BJ (cell line): ENCODE measurements at regions not wholly inside any gene's neighbourhood (a gene's known extent, or its start where the extent isn't known, plus 50 kb on each side); places are given as distances from the start of the nearest gene placed in this dataset.
"Not testable (repeated sequence)": the region's sequence is repeated elsewhere in the genome, so short reads cannot be mapped to it uniquely, and the experiment has no call there.

ENCODE experiments used
- CTCF ChIA-PET: fragments of 350-600 bp; formaldehyde crosslinking; extraction: SDS; loops from one replicate; lab custom pipeline; 2021; ENCODE audit warnings: antibody characterized with exemption, inconsistent platforms; lab: Yijun Ruan, JAX
- POLR2A ChIA-PET: fragments of 300-600 bp; sonication (Branson Sonifier 250); formaldehyde crosslinking; extraction: SDS; loops from one replicate; lab custom pipeline; 2021; ENCODE audit warnings: antibody characterized with exemption; lab: Charles Lee
- DNase-seq: peaks from one replicate; pipeline ENCODE4 v3.0.0-alpha.2; 2011; ENCODE audit warnings: low read depth
- H3K27me3 ChIP-seq: 2 replicates; pipeline ENCODE4 v1.6.0; 2011; ENCODE audit warnings: low read length; ENCODE audit not compliant: control insufficient read depth, insufficient read depth
- H3K36me3 ChIP-seq: 2 replicates; pipeline ENCODE4 v1.5.1; 2011; ENCODE audit warnings: low read length; ENCODE audit not compliant: control insufficient read depth, insufficient read depth
- H3K4me3 ChIP-seq: 2 replicates; pipeline ENCODE4 v1.5.1; 2011; ENCODE audit warnings: low read depth, mild to moderate bottlenecking, control low read depth, low read length
- TF ChIP-seq, protein P1 (sequence below): IDR thresholded peaks from 2 replicates; pipeline ENCODE4 v1.5.1; 2011; ENCODE audit warnings: low read depth, mild to moderate bottlenecking, control low read depth, inconsistent platforms, low read length, moderate library complexity; ENCODE audit not compliant: insufficient read depth

DNA sequence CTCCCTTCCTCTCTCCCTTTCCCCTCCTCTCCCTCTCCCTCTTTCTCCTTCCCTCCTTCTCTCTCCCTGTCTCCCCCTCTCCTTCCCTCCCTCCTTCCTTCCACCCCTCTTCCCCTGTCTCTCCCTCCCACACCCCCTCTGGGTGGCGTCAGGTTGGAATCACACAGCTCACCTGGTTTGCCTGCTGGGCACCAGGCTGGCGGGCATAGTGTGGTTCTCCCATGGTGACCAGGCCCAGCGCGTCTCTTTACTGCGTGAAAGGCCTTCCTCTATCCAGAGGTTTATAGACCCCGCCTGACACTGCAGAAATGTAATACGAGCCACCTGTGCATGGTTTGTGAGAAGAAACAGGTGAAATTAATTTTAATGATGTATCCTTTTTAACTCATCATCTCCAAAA is 76.2 kb downstream of the MRPL36 start:
- Histone ChIP-seq H3K27me3 (no peaks in the 10 kb centered on the region), H3K36me3 (no peaks in the 10 kb centered on the region), H3K4me3 (no peak overlapping the region)
- no peak for DNase-seq
- TF ChIP-seq, protein P1, sequence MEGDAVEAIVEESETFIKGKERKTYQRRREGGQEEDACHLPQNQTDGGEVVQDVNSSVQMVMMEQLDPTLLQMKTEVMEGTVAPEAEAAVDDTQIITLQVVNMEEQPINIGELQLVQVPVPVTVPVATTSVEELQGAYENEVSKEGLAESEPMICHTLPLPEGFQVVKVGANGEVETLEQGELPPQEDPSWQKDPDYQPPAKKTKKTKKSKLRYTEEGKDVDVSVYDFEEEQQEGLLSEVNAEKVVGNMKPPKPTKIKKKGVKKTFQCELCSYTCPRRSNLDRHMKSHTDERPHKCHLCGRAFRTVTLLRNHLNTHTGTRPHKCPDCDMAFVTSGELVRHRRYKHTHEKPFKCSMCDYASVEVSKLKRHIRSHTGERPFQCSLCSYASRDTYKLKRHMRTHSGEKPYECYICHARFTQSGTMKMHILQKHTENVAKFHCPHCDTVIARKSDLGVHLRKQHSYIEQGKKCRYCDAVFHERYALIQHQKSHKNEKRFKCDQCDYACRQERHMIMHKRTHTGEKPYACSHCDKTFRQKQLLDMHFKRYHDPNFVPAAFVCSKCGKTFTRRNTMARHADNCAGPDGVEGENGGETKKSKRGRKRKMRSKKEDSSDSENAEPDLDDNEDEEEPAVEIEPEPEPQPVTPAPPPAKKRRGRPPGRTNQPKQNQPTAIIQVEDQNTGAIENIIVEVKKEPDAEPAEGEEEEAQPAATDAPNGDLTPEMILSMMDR = no peak
- CTCF ChIA-PET = no interaction called here
- POLR2A ChIA-PET = no interaction called here

- POLR2A ChIA-PET = no interaction called here
- TF ChIP-seq, protein P1 = no peak
- Histone ChIP-seq H3K36me3 (no peaks in the 10 kb centered on the region), H3K27me3 (no peaks in the 10 kb centered on the region), H3K4me3 (no peak overlapping the region)
- DNase-seq = no peak
- CTCF ChIA-PET = no interaction called here
Observed at GRCh38 chr5:1722877-1723276, 76.8 kb downstream of the MRPL36 start.

DNA sequence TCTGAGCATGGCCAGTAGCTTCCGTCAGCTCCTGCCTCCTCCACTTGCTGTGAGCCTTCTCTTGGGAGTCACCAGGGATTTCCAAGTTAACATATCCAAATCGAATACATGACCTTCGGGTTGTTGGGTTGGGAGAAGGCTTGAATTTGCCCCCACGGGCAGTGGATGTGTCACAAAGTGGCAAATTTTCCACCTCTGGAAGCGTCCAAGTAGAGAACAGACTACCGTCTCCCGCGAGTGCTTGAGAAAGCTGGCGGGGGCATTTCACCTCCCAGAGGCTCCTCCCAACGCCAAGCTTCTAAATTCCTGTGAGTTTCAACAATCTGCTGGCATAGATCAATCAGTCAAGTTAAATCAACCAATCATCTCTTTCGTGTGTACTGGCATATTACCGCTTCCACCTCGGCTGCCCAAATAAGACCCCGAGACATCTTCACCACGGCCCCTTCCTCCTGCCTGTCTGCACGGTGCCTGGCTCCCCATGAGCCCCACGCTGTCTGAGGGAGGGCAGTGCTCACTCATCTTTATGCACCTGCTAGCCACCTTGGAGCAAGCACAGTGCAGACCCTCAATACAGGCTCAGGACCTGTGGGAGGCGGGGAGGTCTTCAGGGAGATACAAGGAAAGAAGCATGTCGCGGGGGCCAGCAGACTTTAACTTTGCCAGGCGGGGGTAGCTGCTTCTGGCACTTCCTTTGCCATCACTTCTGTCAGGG is 79.1 kb downstream of the MRPL36 start:
- ChIA-PET POLR2A (no interaction called here), CTCF (no interaction called here)
- Histone ChIP-seq H3K4me3 (no peak overlapping the region), H3K36me3 (no peaks in the 10 kb centered on the region), H3K27me3 (no peaks in the 10 kb centered on the region)
- TF ChIP-seq, protein P1 = no peak
- no peak for DNase-seq

- no peaks in the 10 kb centered on the region for H3K27me3 ChIP-seq
- TF ChIP-seq, protein P1 = no peak
- CTCF ChIA-PET = no interaction called here
- POLR2A ChIA-PET = no interaction called here
- H3K36me3 ChIP-seq = no peaks in the 10 kb centered on the region
- DNase-seq = no peak
- no peak overlapping the region for H3K4me3 ChIP-seq
Observed at GRCh38 chr5:1719860-1720259, 79.8 kb downstream of the MRPL36 start.

DNA sequence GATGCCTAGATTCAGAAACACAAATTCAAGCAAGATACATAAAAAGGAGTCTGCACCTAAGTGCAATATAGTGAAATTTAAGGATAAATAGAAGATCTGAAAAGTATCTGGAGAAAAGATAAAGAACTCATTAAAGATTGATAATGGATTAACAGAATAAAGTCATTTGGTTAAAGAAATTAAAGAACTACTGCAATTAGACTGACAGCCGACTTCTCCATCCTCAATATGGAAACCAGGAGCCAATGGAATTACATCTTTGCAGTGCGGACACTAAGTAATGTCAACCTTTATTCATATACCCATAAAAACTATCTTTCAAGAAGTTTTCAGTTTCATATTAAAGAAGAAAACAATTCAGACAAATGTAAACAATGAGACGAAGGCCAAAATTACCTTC is 81.0 kb downstream of the MRPL36 start:
- ChIA-PET CTCF (no interaction called here), POLR2A (no interaction called here)
- Histone ChIP-seq H3K4me3 (no peak overlapping the region), H3K36me3 (no peaks in the 10 kb centered on the region), H3K27me3 (no peaks in the 10 kb centered on the region)
- no peak for DNase-seq
- TF ChIP-seq, protein P1 = no peak

DNA sequence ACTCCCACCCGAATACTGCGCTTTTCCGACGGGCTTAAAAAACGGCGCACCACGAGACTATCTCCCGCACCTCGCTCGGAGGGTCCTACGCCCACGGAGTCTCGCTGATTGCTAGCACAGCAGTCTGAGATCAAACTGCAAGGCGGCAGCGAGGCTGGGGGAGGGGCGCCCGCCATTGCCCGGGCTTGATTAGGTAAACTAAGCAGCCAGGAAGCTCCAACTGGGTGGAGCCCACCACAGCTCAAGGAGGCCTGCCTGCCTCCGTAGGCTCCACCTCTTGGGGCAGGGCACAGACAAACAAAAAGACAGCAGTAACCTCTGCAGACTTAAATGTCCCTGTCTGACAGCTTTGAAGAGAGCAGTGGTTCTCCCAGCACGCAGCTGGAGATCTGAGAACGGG is 89.5 kb downstream of the MRPL36 start:
- POLR2A ChIA-PET, H3K4me3 ChIP-seq, H3K27me3 ChIP-seq, H3K36me3 ChIP-seq, CTCF ChIA-PET, DNase-seq: not testable (repeated sequence)
